ENCODE measurements at regions not wholly inside any gene's neighbourhood (a gene's known extent, or its start where the extent isn't known, plus 50 kb on each side); places are given as distances from the start of the nearest gene placed in this dataset.

GRCh38 chr3:188037965-188038581, 115.9 kb upstream of the LPP start:
- no peak for DNase-seq (ENCODE audit: extremely low read depth, low read depth)
- TF ChIP-seq CTCF (IDR thresholded peaks at IDR 0.05; ENCODE audit: low read depth, low read length, missing control alignments), result no peak
- H3K4me3 ChIP-seq (replicated peaks; ENCODE audit: low read depth, low read length), result no peak overlapping the region

GRCh38 chr3:188041193-188041592, 112.8 kb upstream of the LPP start:
- no peak for DNase-seq (ENCODE audit: extremely low read depth, low read depth)
- no peak overlapping the region for H3K4me3 ChIP-seq (replicated peaks; ENCODE audit: low read depth, low read length)
- TF ChIP-seq CTCF (IDR thresholded peaks at IDR 0.05; ENCODE audit: low read depth, low read length, missing control alignments), result no peak

GRCh38 chr3:188041895-188042294, 112.1 kb upstream of the LPP start:
- no peak for TF ChIP-seq CTCF (IDR thresholded peaks at IDR 0.05; ENCODE audit: low read depth, low read length, missing control alignments)
- no peak for DNase-seq (ENCODE audit: extremely low read depth, low read depth)
- H3K4me3 ChIP-seq (replicated peaks; ENCODE audit: low read depth, low read length), result no peak overlapping the region

- TF ChIP-seq CTCF (IDR thresholded peaks at IDR 0.05; ENCODE audit: low read depth, low read length, missing control alignments), result no peak
- H3K4me3 ChIP-seq (replicated peaks; ENCODE audit: low read depth, low read length), result no peak overlapping the region
- DNase-seq (ENCODE audit: extremely low read depth, low read depth), result no peak
Observed at GRCh38 chr3:188042466-188042865, 111.5 kb upstream of the LPP start.

GRCh38 chr3:188043891-188044290, 110.1 kb upstream of the LPP start:
- no peak for TF ChIP-seq CTCF (IDR thresholded peaks at IDR 0.05; ENCODE audit: low read depth, low read length, missing control alignments)
- H3K4me3 ChIP-seq (replicated peaks; ENCODE audit: low read depth, low read length), result no peak overlapping the region
- no peak for DNase-seq (ENCODE audit: extremely low read depth, low read depth)

- no peak for TF ChIP-seq CTCF (IDR thresholded peaks at IDR 0.05; ENCODE audit: low read depth, low read length, missing control alignments)
- DNase-seq (ENCODE audit: extremely low read depth, low read depth), result no peak
Observed at GRCh38 chr3:188046561-188047211, 107.3 kb upstream of the LPP start.

More at GRCh38 chr3:188046561-188047211, 107.3 kb upstream of the LPP start:
- no peak overlapping the region for H3K4me3 ChIP-seq (replicated peaks; ENCODE audit: low read depth, low read length)
